Choroid plexus epithelial cell (primary cell): ENCODE measurements at regions not wholly inside any gene's neighbourhood (a gene's known extent, or its start where the extent isn't known, plus 50 kb on each side); places are given as distances from the start of the nearest gene placed in this dataset.
"Not testable (repeated sequence)": the region's sequence is repeated elsewhere in the genome, so short reads cannot be mapped to it uniquely, and the experiment has no call there.

Experiments
- DNase-seq: peaks from one replicate; pipeline ENCODE4 v3.0.0-alpha.2; 2010; ENCODE audit warnings: low read depth
- H3K4me3 ChIP-seq: 2 replicates; pipeline ENCODE4 v1.5.1; 2011; ENCODE audit warnings: low read depth, mild to moderate bottlenecking, control low read depth, low read length, moderate library complexity
- CTCF ChIP-seq: conservative IDR thresholded peaks from 2 replicates; pipeline ENCODE4 v1.5.1; 2011; ENCODE audit warnings: low read depth, mild to moderate bottlenecking, control low read depth, inconsistent platforms, low read length, moderate library complexity

DNA sequence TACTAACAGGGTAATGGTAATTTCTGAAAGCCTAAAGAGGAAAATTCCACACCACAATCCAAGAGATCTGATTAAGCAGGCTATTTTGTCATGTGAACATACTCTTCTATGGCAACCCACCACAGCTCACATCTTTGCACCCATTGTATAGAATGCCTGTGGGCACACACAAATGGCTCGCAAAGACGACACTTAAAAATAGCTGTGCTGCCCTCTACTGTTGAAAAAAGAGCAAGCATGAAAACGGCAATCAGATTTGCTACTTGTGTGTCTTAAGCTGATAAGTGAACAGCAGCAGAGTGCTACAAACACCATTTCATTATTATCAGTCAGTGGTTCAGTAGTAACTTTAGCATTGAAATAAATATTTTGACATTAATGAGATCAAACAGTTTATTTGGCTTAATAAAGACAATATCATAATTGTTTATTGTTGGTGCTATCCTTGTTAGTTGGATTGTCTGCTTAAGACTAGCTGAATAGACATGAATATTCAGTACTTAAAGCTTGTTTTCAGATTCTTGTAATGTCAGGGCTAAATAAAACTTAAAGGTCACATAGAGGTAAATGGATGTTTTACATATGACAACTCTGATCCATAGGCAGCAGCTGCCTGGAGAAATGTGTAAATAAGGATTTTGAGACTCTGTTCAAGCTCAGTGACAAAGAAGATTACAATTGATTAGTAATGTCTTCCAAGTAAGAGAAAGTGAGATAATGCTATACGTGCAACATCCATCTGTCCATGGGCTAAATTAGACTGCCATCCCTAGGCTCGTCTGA, 199.1 kb downstream of the LRRN1 start:
- peak; percentile 5 for DNase-seq
- no peak overlapping the region for H3K4me3 ChIP-seq
- peak; percentile 25 for TF ChIP-seq CTCF

DNA sequence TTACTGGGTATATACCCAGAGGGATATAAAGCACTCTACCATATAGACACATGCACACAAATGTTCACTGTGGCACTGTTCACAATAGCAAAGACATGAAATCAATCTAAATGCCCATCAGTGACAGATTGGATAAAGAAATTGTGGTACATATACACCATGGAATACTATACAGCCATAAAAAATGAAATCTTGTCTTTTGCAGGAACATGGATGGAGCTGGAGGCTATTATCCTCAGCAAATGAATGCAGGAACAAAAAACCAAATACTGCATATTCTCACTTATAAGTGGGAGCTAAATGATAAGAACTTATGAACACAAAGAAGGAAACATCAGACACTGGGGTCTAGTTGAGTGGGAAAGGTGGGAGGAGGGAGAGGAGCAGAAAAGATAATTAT, 200.1 kb downstream of the LRRN1 start:
- H3K4me3 ChIP-seq, DNase-seq: not testable (repeated sequence)

- TF ChIP-seq CTCF, result no peak
- no peak for DNase-seq
- no peak overlapping the region for H3K4me3 ChIP-seq
Measured at GRCh38 chr3:4001976-4002375, 202.7 kb downstream of the LRRN1 start.

DNA sequence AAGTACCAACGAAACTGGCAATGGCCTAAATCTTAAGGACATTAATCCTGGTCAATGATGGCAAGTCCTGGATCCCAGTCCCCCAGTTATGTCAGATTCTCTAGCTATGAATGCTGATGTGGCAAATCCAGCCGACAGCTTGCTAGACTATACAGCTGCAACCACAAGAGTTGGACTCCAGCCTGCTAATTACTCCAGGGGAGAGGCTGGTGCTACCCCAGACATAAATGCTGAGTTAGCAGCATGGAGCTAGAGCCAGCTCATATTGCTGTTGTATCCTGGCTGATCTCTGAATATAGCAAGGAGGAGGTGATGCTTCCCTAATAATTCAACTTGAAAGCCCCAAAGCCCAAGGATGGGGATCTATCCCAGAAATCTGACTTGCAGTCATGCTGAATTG, 207.1 kb downstream of the LRRN1 start:
- DNase-seq, result no peak
- TF ChIP-seq CTCF, result no peak
- H3K4me3 ChIP-seq, result no peak overlapping the region

DNA sequence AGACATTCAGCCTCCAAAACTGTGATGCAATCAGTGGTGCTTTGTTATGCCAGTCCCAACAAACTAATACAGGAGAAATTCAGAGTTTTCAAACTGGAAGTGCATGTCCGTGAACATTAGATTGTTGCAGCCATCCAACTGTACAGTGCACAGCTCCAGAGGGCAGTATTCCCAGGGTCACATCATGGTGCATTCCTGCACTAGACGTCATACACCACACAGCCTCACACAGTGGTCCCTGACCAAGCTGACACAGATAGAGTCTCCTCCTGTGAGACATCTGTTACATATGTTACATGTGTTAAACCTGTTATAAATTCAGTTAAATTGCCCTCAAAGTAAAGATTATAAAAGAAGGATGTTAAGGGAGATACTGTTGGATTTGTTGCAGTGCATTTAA, 209.0 kb downstream of the LRRN1 start:
- TF ChIP-seq CTCF, result no peak
- DNase-seq, result no peak
- no peak overlapping the region for H3K4me3 ChIP-seq

- TF ChIP-seq CTCF, result no peak
- DNase-seq, result no peak
- H3K4me3 ChIP-seq, result no peak overlapping the region
Measured at GRCh38 chr3:4011166-4011565, 211.9 kb downstream of the LRRN1 start.

DNA sequence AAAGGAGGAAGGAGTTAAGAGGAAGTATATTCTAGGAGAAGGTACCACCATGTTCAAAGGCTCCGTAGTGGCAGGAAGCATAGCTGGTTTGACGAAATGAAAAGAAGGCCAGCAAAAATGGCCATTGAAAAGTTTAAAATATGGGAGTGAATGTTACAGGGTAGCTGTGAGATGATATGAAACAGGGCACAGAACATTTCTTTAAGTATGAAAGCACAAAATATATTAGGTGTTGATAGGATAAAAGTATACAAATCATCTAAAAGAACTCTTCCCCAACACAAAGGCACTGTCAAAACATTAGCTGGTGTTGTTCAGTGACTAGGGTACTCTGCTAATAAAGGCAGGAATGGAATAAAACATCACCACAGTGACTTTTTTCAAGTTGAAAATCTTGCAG, 216.2 kb downstream of the LRRN1 start:
- no peak for TF ChIP-seq CTCF
- H3K4me3 ChIP-seq, result no peak overlapping the region
- DNase-seq, result no peak

GRCh38 chr3:4019501-4019900, 220.3 kb downstream of the LRRN1 start:
- H3K4me3 ChIP-seq, result no peak overlapping the region
- no peak for DNase-seq
- TF ChIP-seq CTCF, result no peak
